Right renal cortex interstitium (tissue), 3 donors: ENCODE measurements at regions not wholly inside any gene's neighbourhood (a gene's known extent, or its start where the extent isn't known, plus 50 kb on each side); places are given as distances from the start of the nearest gene placed in this dataset.
"Not testable (repeated sequence)": the region's sequence is repeated elsewhere in the genome, so short reads cannot be mapped to it uniquely, and the experiment has no call there.

Experiments used
- DNase-seq, 3 donors: peaks; one replicate each; pipeline ENCODE4 v3.0.0-alpha.2; 2013; ENCODE audit warnings: low read depth in 3 of 3, low spot score in 2 of 3

DNA sequence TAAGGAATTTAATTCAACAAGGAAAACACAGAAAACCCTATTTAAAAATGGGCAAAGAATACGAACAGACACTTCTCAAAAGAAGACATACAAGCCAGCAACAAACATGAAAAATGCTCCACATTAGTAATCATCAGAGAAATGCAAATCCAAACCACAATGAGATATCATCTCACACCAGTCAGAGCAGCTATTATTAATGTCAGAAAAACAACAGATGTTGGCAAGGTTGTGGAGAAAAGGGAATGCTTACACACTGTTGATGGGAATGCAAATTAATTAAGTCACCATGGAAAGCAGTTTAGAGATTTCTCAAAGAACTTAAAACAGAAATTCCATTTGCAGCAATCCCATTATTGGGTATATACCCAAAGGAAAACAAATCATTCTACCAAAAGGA, 55.2 kb downstream of the GCC1 start:
- no peak for DNase-seq

DNA sequence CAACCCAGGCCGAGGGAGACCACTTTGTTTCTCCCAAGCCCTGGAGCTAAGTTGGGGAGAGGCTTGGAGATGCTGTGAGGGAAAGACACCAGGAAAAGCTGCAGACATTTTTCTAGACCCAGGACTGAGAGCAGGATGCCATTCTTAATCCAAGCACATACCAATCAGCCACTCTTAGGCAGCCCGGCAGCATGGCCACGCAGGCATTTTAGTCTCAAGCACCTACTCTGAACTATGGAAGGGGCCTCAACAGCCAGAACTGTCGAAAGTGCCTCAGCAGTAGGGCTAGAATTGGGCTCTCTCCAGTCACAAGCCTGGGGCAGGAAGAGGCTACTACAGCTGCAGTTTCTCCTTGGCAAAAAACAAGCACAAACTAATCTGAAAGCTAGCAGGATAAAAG, 57.8 kb downstream of the GCC1 start:
- DNase-seq, result no peak

DNA sequence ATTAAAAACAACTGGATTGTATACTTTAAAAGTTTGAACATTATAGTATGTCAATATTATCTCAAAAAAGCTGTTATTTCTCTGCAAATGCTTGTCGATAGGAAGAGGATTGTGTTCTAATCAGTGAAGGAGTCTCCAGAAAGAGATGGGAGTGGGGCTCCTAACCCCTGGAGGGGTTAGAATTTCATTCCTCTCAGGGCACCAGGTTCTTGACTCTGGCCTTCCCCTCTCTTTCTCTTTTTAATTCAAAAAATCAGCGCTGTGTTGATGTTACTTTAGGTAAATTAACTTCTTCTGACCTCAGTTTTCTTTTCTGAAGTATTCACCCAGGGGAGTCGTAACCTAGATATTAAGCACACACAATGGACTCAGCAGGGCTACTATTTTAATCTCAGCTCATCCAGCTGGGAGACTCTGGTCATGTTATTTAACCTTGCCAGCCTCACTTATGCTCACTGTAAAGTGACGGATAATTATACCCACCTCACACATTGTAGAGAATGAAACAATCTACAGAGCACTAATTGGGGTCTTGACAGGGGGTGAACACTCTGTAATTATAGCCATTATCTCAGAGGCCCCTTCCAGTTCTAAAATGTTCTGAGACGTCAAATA, 59.4 kb downstream of the GCC1 start:
- no peak for DNase-seq

DNA sequence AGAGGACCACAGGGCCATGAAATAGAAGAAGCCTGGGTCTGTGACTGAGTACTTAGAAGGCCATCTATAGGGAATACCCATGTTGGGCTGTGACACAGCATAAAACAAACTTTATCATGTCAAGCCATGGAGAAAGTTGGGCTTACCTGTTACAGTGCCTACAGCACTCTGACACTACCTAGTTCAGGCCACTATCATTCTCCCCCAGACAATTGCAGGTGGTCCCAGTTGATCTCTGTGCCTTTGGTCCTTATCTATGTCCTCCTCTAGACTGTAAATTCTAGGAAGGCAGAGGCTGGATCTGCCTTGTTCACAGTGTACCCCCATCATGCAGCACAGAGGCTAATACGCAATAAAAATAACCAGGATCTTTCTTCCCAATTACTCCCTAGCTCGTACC, 69.1 kb downstream of the GCC1 start:
- no peak for DNase-seq

DNA sequence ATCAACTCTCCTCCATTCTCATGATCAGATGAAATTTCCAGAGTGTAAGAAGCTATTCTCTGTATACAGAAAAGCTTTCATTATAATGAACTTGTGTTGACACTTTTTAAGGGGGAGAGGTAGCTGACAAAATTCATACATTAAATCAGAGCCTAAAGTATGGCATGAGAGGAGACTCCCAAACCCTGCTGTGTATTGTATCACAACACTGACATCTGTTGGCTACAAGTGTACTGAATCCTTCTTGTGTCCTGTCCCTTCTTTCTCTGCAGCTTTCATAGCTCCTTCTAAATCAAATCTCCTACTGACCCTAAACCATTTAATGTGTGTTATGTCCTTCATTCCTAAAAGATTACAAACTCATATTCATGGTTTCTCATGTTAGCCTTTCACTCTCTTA, 70.9 kb downstream of the GCC1 start:
- peak in 1 of 3 donors; percentile 18 for DNase-seq

DNA sequence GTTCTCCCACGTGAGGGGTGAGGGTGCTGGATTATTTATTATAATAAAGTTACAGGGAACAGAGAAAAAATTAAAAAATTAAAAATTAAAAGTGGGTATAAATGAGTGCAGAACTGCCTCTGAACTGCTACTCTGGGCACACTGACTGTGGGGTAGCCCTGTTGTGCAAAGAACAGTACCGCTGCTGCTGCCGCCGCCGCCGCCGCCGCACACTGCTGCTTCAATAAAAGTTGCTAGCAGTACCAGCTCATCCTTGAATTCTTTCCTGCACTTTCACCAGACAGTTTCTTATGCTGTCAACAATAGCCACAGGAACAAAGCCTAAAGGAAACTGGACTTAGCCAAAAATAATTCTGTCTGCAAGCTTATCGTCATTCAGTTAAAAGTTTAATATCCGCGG, 72.1 kb downstream of the GCC1 start:
- no peak for DNase-seq

DNA sequence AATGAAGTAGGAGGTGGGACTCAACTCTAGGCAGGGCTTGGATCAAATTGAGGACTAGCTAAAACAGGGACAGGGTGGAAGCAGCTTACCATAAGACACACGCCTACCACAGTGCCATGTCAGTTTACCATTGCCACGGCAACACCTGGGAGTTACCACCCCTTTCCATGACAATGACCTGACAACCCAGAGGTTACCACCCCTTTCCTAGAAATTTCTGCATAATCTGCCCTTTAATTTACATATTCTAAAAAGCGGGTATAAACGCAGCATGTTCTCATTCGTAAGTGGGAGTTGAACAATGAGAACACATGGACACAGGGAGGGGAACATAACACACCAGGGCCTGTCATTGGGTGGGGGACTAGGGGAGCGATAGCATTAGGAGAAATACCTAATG, 72.7 kb downstream of the GCC1 start:
- no peak for DNase-seq

DNA sequence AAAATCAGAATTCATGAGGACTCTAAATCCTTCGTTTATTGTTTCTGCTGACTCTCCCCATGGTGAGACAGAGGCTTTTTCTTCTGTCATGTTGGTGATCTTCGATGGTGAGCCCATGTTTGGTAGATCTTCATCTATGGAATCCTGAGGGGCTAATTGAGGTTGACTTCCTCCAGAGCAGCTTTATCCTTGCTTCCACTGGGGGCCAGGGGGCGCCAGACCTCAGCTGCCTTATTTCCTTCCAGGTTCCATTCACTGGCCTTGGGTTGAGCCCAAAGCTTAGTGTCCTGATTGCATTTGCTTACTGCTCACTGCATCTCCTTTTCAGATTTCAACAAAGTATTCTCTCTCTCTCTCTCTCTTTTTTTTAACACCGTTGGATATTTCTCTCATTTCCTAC, 80.7 kb downstream of the GCC1 start:
- no peak for DNase-seq

DNA sequence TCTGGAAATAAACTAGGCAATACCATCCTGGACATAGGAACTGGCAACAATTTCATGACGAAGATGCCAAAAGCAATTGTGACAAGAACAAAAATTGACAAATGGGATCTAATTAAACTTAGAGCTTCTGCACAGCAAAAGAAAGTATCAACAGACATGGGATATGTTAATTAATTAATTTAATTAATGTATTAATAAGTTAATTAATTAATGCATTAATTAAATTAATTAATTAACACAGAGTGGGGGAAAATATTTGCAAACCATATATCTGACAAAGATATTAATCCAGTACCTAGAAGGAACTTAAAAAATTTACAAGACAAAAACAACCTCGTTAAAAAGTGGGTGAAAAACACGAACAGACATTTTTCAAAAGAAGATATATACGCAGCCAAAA, 83.6 kb downstream of the GCC1 start:
- DNase-seq, result no peak

DNA sequence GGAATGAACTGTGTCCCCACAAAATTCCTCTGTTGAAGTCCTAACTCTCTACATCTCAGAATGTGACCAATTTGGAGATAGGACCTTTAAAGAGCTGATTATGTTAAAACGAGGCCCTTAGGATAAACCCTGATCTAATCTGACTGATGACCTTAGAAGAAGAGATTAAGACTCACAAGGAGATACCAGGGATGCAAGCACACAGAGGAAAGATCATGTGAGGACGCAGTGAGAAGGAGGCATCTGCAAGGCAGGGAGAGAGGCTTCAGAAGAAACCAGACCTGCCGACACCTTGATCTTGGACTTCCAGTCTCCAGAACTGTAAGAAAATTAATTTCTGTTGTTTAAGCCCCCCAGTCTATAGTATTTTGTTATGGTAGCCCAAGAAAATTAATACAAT, 94.9 kb upstream of the ZNF800 start:
- DNase-seq, result no peak

DNA sequence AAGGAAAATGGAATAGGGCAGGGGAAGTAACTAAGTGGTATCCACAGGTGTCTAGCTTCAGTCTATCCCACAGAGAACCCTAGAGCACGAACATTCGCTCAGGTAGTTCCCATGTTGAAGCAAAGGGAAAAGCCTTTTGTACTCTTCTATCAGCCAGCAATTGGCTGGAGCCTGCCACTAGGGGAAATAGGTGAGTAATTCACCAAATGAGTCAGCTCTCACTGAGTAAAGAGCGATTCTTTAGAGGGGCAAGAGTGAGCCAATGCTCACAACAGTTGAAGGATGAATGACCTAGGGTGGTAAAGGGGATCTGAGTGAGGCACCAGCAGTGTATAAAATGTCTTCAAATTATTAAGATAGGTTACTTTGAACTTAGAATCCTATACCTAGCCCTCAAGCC, 94.1 kb upstream of the ZNF800 start:
- no peak for DNase-seq

DNA sequence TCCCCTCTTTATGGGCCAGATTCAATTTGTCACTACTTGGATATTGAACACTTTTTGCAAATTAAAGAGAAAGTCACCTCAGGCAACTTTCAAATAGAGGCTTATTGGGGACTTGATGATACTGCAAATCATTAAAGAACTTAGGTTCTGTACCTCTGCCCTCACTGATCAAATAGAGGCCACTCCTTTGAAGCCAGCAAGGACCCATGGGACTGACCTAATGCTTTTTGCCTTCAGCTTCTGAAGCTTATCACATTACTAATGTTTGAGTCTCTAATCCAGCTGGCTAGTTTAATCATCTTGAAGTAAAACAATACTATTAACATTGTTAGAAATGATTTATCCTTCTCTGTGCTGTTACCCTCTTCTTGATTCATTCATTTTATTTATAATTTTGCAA, 93.0 kb upstream of the ZNF800 start:
- no peak for DNase-seq

DNA sequence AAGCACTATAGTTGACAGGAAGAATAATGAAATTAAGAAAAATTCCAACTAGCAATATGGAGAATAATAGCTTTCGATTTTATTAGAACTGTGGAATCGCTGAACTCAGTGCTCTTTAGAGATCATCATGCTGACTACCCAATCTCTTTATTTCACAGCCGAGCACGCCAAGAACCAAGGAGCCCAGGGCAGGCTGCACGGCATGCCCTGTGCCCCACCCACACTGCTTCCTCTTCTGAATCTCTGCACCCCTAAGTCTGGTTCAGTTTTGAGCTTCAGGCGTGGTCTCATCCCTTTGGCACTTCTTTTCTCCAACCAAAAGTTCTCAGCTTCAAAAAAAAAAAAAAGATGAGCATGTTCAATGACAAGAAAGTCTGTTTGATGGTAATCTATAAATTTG, 92.4 kb upstream of the ZNF800 start:
- DNase-seq, result no peak

DNA sequence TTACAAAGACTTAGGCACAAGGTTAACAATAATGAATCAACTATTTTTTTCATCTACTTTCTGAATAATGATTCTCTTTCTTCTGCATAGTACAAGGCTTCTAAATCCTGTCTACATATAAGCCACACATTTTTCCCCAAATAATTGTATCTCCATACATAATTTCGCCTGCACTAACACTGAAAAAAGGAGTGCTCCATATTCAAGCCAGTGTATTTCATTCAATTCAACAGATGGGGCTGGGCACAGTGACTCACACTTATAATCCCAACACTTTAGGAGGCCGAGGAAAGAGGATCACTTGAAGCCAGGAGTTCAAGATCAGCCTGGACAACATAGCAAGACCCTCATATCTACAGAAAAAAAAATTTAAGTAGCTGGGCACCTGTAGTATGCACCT, 86.0 kb upstream of the ZNF800 start:
- no peak for DNase-seq

DNA sequence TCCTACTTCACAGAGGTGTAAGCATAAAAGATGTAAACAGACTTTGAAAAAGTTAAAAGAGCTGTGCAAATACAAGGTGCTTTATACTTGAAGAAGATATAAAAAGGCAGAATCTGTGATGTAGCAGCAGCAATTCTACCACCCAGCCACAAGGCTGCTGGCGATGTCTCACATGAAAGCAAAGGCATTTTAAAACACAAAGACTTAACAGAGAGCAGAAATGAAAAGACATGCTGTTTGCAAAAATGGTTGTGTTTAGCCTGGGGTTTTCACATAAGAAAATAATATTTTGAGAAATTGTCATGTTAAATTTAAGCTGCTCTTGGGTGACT, 85.5 kb upstream of the ZNF800 start:
- DNase-seq, result no peak

DNA sequence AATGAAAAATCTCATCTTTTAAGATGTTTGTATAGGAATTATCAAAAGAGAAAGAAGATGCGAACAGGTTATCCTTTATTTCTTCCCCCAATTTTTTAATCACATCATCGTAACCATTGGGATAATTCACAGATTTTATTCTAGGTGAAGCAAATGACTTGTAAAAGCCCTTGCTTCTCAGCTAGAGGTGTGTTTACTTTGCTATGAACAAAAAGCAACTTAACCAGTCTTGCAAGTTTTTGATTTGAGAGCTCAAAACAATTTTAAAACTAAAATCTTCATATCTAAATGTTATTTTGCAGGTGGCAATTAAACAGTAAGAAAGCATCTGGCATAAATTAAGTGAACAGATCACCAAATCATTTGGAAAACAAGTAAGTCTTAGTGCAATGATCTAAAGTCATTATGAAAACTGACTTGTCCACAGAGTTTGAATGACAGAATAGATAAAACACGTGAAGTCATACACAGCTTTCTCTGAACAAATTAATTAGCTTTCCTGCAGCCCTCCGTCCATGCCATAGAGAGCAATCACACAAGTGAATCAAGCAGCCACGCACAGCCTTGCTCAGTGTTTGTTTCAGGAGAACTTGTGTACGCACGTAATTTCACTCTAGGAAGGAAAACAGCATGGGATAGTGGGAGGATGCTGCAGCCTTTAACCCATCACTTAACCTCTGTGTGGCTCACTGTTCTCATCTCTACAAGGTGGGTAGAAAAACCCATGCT, 85.0 kb upstream of the ZNF800 start:
- DNase-seq, result no peak

DNA sequence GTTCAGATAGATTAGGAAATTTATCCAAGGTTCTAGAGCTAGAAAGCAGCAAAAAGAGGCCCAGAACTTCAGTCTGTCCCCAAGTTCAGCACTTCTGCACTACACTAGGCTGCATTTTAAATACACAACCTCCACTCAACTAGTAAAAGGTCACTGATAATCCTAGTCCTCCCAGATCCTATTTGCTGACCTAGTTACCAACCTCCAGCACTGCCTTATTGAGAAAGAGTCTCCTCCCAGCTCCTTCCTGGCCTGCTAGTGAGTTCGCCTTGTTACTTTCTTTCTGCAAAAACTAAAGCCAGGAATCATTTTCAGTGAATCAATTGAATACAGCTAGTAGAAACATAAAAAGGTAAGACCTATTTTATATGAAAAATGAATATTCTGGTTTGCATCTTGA, 84.1 kb upstream of the ZNF800 start:
- no peak for DNase-seq

DNA sequence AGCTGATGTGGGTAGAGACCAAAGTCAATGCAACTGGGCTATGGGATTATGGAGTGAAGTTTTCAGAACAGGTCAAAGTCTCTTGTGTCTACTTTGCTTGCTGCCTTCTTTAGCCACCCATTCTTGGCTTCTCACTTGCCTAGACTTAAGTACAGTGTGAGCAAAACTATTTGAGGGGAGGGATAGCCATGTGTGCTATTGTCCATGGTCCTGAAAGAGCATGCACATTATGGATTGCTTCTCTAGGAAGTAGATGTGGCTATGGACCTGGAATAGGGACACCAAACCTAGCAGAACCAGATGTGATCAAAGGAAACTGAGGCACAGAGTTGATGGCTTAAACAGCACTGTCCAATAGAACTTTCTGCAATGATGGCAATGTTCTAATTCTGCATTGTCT, 81.9 kb upstream of the ZNF800 start:
- DNase-seq, result no peak

DNA sequence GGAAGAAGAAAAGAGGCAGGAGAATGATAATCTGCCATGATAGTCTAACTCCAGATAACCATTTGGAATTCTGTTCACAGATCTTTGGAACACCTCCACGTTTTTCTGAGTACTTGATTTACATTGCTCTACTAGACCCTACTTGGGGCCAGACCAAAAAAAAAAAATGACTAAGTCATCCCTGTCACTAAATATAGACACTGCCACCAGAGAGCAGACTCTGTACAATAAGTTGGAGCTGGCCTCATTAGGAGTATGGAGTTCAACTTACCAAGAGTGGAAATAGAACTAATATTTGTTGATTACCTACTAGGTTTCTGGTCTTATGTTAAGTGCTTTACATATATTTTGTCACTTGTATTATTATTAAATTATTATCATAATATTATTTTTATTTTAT, 80.9 kb upstream of the ZNF800 start:
- no peak for DNase-seq

DNA sequence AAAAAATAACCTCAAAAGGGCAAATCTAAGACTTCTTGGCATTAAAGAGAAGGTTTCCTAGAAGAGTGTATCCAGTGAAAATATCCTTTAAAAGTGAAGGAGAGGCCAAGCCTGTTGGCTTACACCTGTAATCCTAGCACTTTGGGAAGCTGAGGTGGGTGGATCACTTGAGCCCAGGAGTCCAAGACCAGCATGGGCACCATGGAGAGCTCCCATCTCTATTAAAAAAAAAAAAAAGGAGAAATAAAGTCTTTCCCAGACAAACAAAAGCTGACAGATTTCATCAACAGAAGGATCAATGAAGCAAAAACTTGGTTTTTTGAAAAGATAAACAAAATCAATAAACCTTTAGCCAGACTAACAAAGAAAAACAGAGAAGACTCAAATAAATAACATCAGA, 67.6 kb upstream of the ZNF800 start:
- no peak for DNase-seq

DNA sequence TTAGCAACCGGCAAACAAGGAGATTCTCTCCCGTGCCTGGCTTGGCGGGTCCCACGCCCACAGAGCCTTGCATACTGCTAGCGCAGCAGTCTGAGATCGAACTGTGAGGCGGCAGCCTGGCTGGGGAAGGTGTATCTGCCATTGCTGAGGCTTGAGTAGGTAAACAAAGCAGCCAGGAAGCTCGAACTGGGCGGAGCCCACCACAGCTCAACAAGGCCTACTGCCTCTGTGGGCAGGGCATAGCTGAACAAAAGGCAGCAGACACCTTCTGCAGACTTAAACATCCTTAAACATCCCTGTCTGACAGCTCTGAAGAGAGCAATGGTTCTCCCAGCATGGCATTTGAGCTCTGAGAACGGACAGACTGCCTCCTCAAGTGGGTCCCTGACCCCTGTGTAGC, 58.8 kb upstream of the ZNF800 start:
- DNase-seq, result not testable (repeated sequence)

DNA sequence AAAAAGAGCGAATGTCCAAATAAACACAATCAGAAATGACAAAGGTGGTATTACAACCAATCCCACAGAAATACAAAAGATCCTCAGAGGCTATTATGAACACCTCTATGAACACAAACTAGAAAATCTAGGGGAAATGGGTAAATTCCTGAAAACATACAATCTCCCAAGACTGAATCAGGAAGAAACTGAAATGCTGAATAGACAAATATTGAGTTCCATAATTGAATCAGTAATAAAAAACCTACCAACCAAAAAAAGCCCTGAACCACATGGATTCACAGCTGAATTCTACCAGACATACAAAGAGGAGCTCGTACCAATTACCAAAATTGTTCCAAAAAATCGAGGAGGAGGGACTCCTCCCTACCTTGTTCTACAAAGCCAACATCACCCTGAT, 56.1 kb upstream of the ZNF800 start:
- no peak for DNase-seq

DNA sequence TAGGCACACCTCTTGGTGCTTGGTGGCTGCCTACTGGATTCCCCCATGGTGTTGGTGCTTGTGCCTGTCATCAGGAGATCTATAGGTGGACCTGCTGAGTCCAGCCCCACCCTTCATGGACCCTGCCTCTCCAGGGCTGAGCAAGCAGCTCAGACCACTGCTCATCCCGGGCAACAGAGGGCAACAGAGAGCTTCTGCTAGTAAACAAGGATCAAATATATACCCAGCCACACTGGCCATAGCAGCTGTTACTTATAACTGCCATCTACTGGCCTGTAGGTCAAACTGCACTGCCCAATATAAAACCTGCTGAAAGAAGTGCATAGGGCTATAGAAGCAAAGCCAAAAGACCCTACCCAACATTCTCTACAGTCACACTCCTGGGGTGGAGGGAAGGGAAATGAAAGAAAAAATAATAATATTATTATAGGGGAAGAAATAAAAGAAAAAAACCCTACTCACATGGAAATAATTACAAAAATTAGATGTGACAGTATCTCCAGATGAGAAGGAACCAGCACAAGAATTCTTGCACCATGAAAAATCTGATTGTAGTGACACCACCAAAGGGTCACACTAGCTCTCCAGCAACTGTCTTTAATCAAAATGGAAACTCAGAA, 54.9 kb upstream of the ZNF800 start:
- no peak for DNase-seq
